ENCODE measurements at regions not wholly inside any gene's neighbourhood (a gene's known extent, or its start where the extent isn't known, plus 50 kb on each side); places are given as distances from the start of the nearest gene placed in this dataset.

DNA sequence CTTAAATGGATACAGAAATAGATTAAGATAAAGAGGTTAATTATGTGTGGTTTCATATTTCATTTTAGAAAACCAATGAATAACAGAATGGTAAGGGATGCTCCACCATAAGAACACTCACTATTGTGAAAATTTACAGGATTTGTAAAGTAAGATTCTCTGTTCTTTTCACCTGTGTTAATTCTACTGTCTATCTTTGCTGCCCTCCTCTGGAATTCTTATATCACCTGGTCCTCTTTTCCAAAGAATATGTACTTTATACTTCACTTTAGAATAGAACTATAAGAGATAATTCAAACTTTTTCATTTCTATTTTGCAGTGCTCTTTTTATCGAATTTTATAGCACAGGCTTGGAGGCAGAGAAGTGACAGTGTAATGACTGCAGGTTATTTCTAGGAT, 213.4 kb downstream of the LURAP1L start:
- TF ChIP-seq EZH2 (IDR thresholded peaks at IDR 0.05; ENCODE audit: borderline replicate concordance, low read depth, low read length, severe bottlenecking), result no peak
- TF ChIP-seq, protein P1, sequence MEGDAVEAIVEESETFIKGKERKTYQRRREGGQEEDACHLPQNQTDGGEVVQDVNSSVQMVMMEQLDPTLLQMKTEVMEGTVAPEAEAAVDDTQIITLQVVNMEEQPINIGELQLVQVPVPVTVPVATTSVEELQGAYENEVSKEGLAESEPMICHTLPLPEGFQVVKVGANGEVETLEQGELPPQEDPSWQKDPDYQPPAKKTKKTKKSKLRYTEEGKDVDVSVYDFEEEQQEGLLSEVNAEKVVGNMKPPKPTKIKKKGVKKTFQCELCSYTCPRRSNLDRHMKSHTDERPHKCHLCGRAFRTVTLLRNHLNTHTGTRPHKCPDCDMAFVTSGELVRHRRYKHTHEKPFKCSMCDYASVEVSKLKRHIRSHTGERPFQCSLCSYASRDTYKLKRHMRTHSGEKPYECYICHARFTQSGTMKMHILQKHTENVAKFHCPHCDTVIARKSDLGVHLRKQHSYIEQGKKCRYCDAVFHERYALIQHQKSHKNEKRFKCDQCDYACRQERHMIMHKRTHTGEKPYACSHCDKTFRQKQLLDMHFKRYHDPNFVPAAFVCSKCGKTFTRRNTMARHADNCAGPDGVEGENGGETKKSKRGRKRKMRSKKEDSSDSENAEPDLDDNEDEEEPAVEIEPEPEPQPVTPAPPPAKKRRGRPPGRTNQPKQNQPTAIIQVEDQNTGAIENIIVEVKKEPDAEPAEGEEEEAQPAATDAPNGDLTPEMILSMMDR (IDR thresholded peaks at IDR 0.05; ENCODE audit: borderline replicate concordance, extremely low read depth, low read length, poor library complexity, severe bottlenecking), result peak; percentile 4

Measured in DND-41 (cell line).